CD4-positive, alpha-beta memory T cell (primary cell): ENCODE measurements at regions not wholly inside any gene's neighbourhood (a gene's known extent, or its start where the extent isn't known, plus 50 kb on each side); places are given as distances from the start of the nearest gene placed in this dataset.
"Not testable (repeated sequence)": the region's sequence is repeated elsewhere in the genome, so short reads cannot be mapped to it uniquely, and the experiment has no call there.

ENCODE experiments used
- CTCF ChIA-PET: fragments of 350-600 bp; sonication (Branson Sonifier 250); formaldehyde crosslinking; loops from one replicate; lab custom pipeline; 2021; ENCODE audit warnings: inconsistent platforms; ENCODE audit not compliant: partially characterized antibody; lab: Charles Lee
- POLR2A ChIA-PET: fragments of 350-600 bp; sonication (Branson Sonifier 250); formaldehyde crosslinking; loops from one replicate; lab custom pipeline; 2021; ENCODE audit not compliant: partially characterized antibody; lab: Charles Lee
- DNase-seq, 5 donors: peaks; one replicate each; pipeline versions ENCODE4 v3.0.0 to v3.0.0-alpha.2; 2020 to 2022; ENCODE audit warnings: mixed read lengths in 1 of 5
- H3K27ac ChIP-seq: one replicate; pipeline ENCODE4 v1.7.0; 2013; ENCODE audit warnings: low read depth, low read length
- H3K27me3 ChIP-seq: 2 replicates; pipeline ENCODE4 v1.7.0; 2013; ENCODE audit warnings: mild to moderate bottlenecking, low read length, moderate library complexity; ENCODE audit not compliant: insufficient read depth
- H3K36me3 ChIP-seq: 2 replicates; pipeline ENCODE4 v1.7.0; 2013; ENCODE audit warnings: mild to moderate bottlenecking, low read length, moderate library complexity; ENCODE audit not compliant: insufficient read depth
- H3K4me1 ChIP-seq: 2 replicates; pipeline ENCODE4 v1.7.0; 2013; ENCODE audit warnings: mild to moderate bottlenecking, low read length, moderate library complexity; ENCODE audit not compliant: insufficient read depth
- H3K4me3 ChIP-seq, 2 donors: one replicate each; pipeline ENCODE4 v1.7.0; 2013; ENCODE audit warnings: low read length in 2 of 2, mild to moderate bottlenecking in 1 of 2
- H3K9me3 ChIP-seq, 2 donors: one replicate each; pipeline ENCODE4 v1.7.0; 2013; ENCODE audit warnings: low read length in 2 of 2, control low read depth in 1 of 2; ENCODE audit not compliant: control insufficient read depth in 1 of 2
- H3K27ac Mint-ChIP-seq, 7 donors: one replicate each; pipeline ENCODE4 v1.8.0; 2020 to 2021; ENCODE audit warnings: mixed read lengths in 7 of 7, mild to moderate bottlenecking in 6 of 7, inconsistent platforms in 3 of 7, moderate library complexity in 3 of 7
- H3K27me3 Mint-ChIP-seq, 2 donors: one replicate each; pipeline ENCODE4 v1.8.0; 2020 to 2021; ENCODE audit warnings: mixed read lengths in 2 of 2
- H3K36me3 Mint-ChIP-seq, 2 donors: one replicate each; pipeline ENCODE4 v1.8.0; 2020 to 2021; ENCODE audit warnings: mixed read lengths in 2 of 2, inconsistent platforms in 1 of 2, mild to moderate bottlenecking in 1 of 2
- H3K4me1 Mint-ChIP-seq, 4 donors: one replicate each; pipeline ENCODE4 v1.8.0; 2020 to 2021; ENCODE audit warnings: mixed read lengths in 4 of 4, mild to moderate bottlenecking in 1 of 4
- H3K4me3 Mint-ChIP-seq, 8 donors: one replicate each; pipeline ENCODE4 v1.8.0; 2020 to 2021; ENCODE audit warnings: mixed read lengths in 8 of 8, mild to moderate bottlenecking in 7 of 8, moderate library complexity in 6 of 8, inconsistent platforms in 3 of 8
- H3K9me3 Mint-ChIP-seq, 8 donors: one replicate each; pipeline ENCODE4 v1.8.0; 2020 to 2021; ENCODE audit warnings: mixed read lengths in 8 of 8, mild to moderate bottlenecking in 5 of 8, inconsistent platforms in 3 of 8, moderate library complexity in 1 of 8
- intact Hi-C: fragments of 100-400 bp; cut with micrococcal nuclease; formaldehyde crosslinking; loops from one replicate; pipeline ENCODE4 v1.15.1; 2023

DNA sequence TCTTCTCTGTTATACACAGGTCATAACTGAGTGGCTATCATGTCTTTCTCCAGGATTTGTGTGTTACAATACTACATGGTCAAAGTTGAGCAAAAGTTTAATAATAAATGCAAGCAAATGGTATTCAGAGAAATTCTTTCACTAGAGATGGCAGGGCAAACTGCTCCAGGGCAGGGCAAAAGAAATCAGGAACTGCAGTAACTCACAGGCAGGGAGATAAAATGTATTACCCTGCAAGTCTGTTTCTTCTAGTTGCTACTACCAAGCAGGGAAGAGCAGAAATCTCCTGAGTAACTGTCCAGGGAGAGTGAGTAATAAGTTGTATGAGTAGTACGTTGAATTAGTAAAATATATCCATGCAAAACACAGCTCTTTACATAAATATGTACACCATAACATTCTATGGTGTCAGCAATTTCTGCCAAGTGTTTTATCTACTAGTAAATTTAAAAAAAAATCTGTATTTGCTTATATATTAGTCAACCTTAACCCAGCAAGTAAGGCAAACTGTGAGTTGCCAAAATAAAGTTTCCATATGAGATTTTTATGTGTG, 404.1 kb downstream of the ZEB2 start:
- Mint-ChIP-seq H3K27ac (no peak overlapping the region), H3K36me3 (peaks cover 0 to 3% of the 10 kb centered on the region in 2 donors), H3K4me3 (no peak overlapping the region), H3K4me1 (no peaks in the 10 kb centered on the region), H3K27me3 (no peaks in the 10 kb centered on the region), H3K9me3 (peaks cover 0 to 2% (median 0%) of the 10 kb centered on the region in 8 donors)
- no peak for DNase-seq
- Histone ChIP-seq H3K27me3 (no peaks in the 10 kb centered on the region), H3K4me3 (no peak overlapping the region), H3K4me1 (no peaks in the 10 kb centered on the region), H3K9me3 (no peaks in the 10 kb centered on the region), H3K27ac (no peak overlapping the region), H3K36me3 (no peaks in the 10 kb centered on the region)
- intact Hi-C loops = no loop called here
- CTCF ChIA-PET = no interaction called here
- POLR2A ChIA-PET = no interaction called here

DNA sequence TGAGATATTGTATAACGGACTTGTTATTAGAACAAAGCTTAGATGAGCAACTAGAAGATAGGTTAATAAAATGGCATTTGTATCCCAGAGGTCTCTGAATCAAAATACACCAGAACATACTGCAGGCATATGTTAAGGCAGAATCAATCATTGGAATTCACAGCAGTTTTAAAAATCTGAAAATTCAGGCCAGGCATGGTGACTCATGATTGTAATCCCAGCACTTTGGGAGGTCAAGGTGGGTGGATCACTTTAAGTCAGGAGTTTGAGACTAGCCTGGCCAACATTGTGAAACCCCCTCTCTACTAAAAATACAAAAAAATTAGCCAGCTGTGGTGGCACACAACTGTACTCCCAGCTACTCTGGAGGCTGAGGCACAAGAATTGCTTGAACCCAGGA, 405.2 kb downstream of the ZEB2 start:
- H3K27ac Mint-ChIP-seq = no peak overlapping the region
- CTCF ChIA-PET = no interaction called here

DNA sequence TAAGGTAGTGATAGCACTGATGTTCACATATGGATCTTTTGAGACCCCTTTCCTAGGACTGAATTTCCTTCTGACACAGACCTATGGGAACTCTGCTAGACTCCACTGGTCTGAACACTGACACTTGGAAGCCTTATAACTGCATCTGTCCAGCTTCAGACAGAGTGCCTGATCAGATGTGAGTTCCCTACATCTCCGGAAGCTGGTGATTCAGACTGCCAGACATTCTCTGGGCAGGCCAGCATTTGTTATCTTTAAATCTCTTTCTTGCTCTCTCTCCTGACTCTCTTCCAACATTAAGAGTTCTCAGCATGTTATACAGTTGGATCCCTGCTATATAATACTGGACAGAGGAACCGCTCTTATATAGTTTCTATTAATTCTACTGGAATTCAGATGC, 408.5 kb downstream of the ZEB2 start:
- POLR2A ChIA-PET = no interaction called here
- Mint-ChIP-seq H3K9me3 (peaks cover 0 to 27% (median 17%) of the 10 kb centered on the region in 8 donors), H3K36me3 (peaks cover 8 to 16% of the 10 kb centered on the region in 2 donors), H3K27ac (no peak overlapping the region), H3K4me1 (no peaks in the 10 kb centered on the region), H3K4me3 (no peak overlapping the region), H3K27me3 (no peaks in the 10 kb centered on the region)
- intact Hi-C loops = no loop called here
- Histone ChIP-seq H3K36me3 (no peaks in the 10 kb centered on the region), H3K27me3 (no peaks in the 10 kb centered on the region), H3K4me1 (no peaks in the 10 kb centered on the region), H3K27ac (no peak overlapping the region), H3K4me3 (no peak overlapping the region), H3K9me3 (no peaks in the 10 kb centered on the region)
- DNase-seq = no peak
- CTCF ChIA-PET = no interaction called here

More for the DNA sequence above, 405.2 kb downstream of the ZEB2 start:
- Histone ChIP-seq H3K27ac (no peak overlapping the region), H3K4me3 (no peak overlapping the region), H3K36me3 (no peaks in the 10 kb centered on the region), H3K4me1 (no peaks in the 10 kb centered on the region), H3K27me3 (no peaks in the 10 kb centered on the region), H3K9me3 (no peaks in the 10 kb centered on the region)
- Mint-ChIP-seq H3K4me1 (no peaks in the 10 kb centered on the region), H3K4me3 (no peak overlapping the region), H3K27me3 (no peaks in the 10 kb centered on the region), H3K36me3 (no peaks in the 10 kb centered on the region), H3K9me3 (peaks cover 0 to 2% (median 0%) of the 10 kb centered on the region in 8 donors)
- POLR2A ChIA-PET = no interaction called here
- intact Hi-C loops = no loop called here
- DNase-seq = no peak

DNA sequence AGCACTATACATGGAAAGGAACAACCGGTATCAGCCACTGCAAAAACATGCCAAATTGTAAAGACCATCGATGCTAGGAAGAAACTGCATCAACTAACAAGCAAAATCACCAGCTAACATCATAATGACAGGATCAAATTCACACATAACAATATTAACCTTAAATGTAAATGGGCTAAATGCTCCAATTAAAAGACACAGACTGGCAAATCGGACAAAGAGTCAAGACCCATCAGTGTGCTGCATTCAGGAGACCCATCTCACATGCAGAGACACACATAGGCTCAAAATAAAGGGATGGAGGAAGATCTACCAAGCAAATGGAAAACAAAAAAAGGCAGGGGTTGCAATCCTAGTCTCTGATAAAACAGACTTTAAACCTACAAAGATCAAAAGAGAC, 413.8 kb downstream of the ZEB2 start:
- H3K36me3 ChIP-seq, DNase-seq, H3K4me1 Mint-ChIP-seq, CTCF ChIA-PET, H3K4me1 ChIP-seq, H3K27ac Mint-ChIP-seq, H3K4me3 Mint-ChIP-seq, H3K9me3 ChIP-seq, H3K27me3 ChIP-seq, H3K27ac ChIP-seq, H3K4me3 ChIP-seq, H3K27me3 Mint-ChIP-seq, intact Hi-C loops, POLR2A ChIA-PET: not testable (repeated sequence)
- H3K9me3 Mint-ChIP-seq = peaks cover 2 to 41% (median 35%) of the 10 kb centered on the region in 8 donors
- peaks cover 15 to 32% of the 10 kb centered on the region in 2 donors for H3K36me3 Mint-ChIP-seq

DNA sequence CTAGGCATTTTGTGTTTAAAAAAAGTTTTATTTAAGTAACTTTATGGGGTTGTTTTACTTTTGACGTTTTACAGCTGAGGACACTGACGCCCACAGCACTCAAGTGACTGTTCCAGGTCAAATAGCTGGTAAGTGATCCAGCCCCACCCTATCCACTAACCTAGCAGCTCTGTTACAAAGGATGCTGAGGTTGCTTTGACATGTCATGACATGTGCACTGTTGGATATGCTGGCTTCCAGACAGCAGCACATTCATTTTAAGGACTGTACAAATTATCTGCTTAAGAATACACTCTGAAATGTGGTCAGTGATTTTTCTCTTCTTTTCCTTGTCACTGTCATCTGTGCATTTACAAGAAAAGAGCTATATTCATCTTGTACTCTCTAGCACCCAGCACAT, 417.5 kb downstream of the ZEB2 start:
- Histone ChIP-seq H3K27ac (no peak overlapping the region), H3K4me3 (no peak overlapping the region), H3K36me3 (no peaks in the 10 kb centered on the region), H3K9me3 (no peaks in the 10 kb centered on the region), H3K4me1 (no peaks in the 10 kb centered on the region), H3K27me3 (no peaks in the 10 kb centered on the region)
- Mint-ChIP-seq H3K36me3 (peaks cover 11 to 26% of the 10 kb centered on the region in 2 donors), H3K9me3 (peaks cover 2 to 34% (median 23%) of the 10 kb centered on the region in 8 donors), H3K4me3 (no peak overlapping the region), H3K27me3 (no peaks in the 10 kb centered on the region), H3K27ac (no peak overlapping the region), H3K4me1 (no peaks in the 10 kb centered on the region)
- DNase-seq = no peak
- ChIA-PET POLR2A (no interaction called here), CTCF (no interaction called here)
- intact Hi-C loops = no loop called here

DNA sequence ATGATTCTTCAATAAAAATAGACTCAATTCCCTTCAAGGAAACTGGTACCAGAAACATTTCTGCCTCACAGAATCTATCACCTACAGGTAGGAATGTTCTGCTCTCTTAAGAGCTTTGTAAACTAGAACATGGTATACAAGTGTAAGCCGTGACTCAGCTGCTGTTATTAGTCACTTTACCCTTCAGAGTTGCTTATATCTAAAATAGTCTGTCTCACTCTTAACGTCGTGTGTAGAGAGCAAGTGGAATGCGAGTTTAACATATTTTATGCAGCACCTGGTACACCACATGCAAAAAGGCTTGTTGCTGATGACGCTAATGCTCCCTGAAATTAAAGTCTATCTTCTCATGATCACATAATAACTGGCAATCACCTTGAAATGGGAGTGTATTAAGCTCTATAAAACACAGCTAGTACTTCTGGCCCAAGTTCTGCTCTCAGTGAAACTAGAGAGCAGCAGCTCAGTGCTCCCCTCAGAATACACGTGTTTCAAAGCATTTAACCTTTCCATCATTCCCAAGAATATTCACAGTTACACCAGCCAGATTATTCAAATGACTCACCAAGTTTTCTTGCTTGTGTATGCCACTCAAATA, 420.0 kb downstream of the ZEB2 start:
- CTCF ChIA-PET = no interaction called here

DNA sequence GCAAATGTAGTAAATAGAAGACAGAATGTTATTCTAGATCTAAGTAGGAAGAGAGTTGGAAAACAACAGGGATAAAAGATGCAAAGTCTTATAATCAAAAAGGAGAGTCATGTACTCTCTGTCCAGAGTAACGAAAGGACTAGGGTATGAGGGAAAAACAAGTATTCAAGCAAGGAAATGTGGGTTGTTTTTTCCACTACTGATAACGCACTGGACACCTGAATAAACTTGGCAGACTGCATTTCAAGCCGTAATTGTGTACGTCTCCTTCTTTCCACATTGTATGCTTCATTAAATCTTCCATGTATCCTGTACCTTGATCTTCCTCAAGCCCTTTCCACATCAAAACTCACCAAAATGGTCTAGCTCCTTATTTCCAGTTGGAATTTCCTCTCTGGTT, 420.6 kb downstream of the ZEB2 start:
- ChIA-PET POLR2A (no interaction called here), CTCF (no interaction called here)
- Mint-ChIP-seq H3K4me1 (no peaks in the 10 kb centered on the region), H3K4me3 (no peak overlapping the region), H3K36me3 (peaks cover 3 to 10% of the 10 kb centered on the region in 2 donors), H3K27ac (no peak overlapping the region), H3K9me3 (peaks cover 0 to 14% (median 5%) of the 10 kb centered on the region in 8 donors), H3K27me3 (no peaks in the 10 kb centered on the region)
- Histone ChIP-seq H3K27ac (no peak overlapping the region), H3K27me3 (no peaks in the 10 kb centered on the region), H3K9me3 (no peaks in the 10 kb centered on the region), H3K4me3 (no peak overlapping the region), H3K36me3 (no peaks in the 10 kb centered on the region), H3K4me1 (no peaks in the 10 kb centered on the region)
- DNase-seq = no peak
- intact Hi-C loops = no loop called here

More for the DNA sequence above, 420.0 kb downstream of the ZEB2 start:
- Histone ChIP-seq H3K4me3 (no peak overlapping the region), H3K4me1 (no peaks in the 10 kb centered on the region), H3K9me3 (no peaks in the 10 kb centered on the region), H3K36me3 (no peaks in the 10 kb centered on the region), H3K27me3 (no peaks in the 10 kb centered on the region), H3K27ac (no peak overlapping the region)
- no peaks in the 10 kb centered on the region for H3K27me3 Mint-ChIP-seq
- no peak for DNase-seq
- intact Hi-C loops = no loop called here
- H3K36me3 Mint-ChIP-seq = peaks cover 3 to 8% of the 10 kb centered on the region in 2 donors
- H3K4me3 Mint-ChIP-seq = no peak overlapping the region
- H3K4me1 Mint-ChIP-seq = no peaks in the 10 kb centered on the region
- H3K27ac Mint-ChIP-seq = no peak overlapping the region
- POLR2A ChIA-PET = no interaction called here
- peaks cover 0 to 16% (median 5%) of the 10 kb centered on the region in 8 donors for H3K9me3 Mint-ChIP-seq
